SK-N-SH (cell line): ENCODE measurements at regions not wholly inside any gene's neighbourhood (a gene's known extent, or its start where the extent isn't known, plus 50 kb on each side); places are given as distances from the start of the nearest gene placed in this dataset.

Experiments
- CTCF ChIA-PET: fragments of 300-600, 350-600 bp; formaldehyde crosslinking; extraction: SDS; loops from one replicate; lab custom pipeline; 2021; lab: Yijun Ruan, JAX
- POLR2A ChIA-PET: fragments of 350-600 bp; sonication (Branson Sonifier 250); formaldehyde crosslinking; extraction: SDS; loops from one replicate; lab custom pipeline; 2020; ENCODE audit warnings: antibody characterized with exemption, inconsistent platforms; lab: Yijun Ruan, JAX
- DNase-seq: peaks from one replicate; pipeline ENCODE4 v3.0.0; 2012
- H2AFZ ChIP-seq: fragments of 200-600 bp; sonication (generic); 2 replicates; pipeline ENCODE4 v1.8.1; 2016; ENCODE audit warnings: antibody characterized with exemption, mild to moderate bottlenecking, low read depth
- H3F3A ChIP-seq: fragments of 200-600 bp; sonication (generic); replicated peaks from 2 replicates; pipeline ENCODE3; 2016; ENCODE audit warnings: antibody characterized with exemption, mild to moderate bottlenecking; ENCODE audit not compliant: insufficient read depth
- H3K27ac ChIP-seq, 2 experiments: fragments of 200-500 bp in 1 of 2; fragments of 200-600 bp in 1 of 2; sonication (Bioruptor generic) in 1 of 2; sonication (generic), shearing (Covaris generic) in 1 of 2; 2 replicates each; pipeline versions ENCODE4 v1.5.1 to v1.6.1; 2014 to 2016; ENCODE audit warnings: low read depth in 2 of 2, inconsistent platforms in 1 of 2, low read length in 1 of 2, mild to moderate bottlenecking in 1 of 2, mixed read lengths in 1 of 2
- H3K27me3 ChIP-seq: fragments of 200-600 bp; sonication (generic), shearing (Covaris generic); 2 replicates; pipeline ENCODE4 v1.6.1; 2016; ENCODE audit warnings: mixed run types; ENCODE audit not compliant: insufficient read depth
- H3K36me3 ChIP-seq, 2 experiments: fragments of 200-500 bp in 1 of 2; fragments of 200-600 bp in 1 of 2; sonication (Bioruptor generic) in 1 of 2; sonication (generic) in 1 of 2; replicated peaks in 1 of 2; 2 replicates each; pipeline versions ENCODE3 to v1.5.1; 2014 to 2016; ENCODE audit warnings: low read length in 1 of 2, mild to moderate bottlenecking in 1 of 2; ENCODE audit not compliant: insufficient read depth in 2 of 2, control insufficient read depth in 1 of 2
- H3K4me1 ChIP-seq, 2 experiments: fragments of 200-500 bp in 1 of 2; fragments of 200-600 bp in 1 of 2; sonication (Bioruptor generic) in 1 of 2; sonication (generic), shearing (Covaris generic) in 1 of 2; 2 replicates each; pipeline versions ENCODE4 v1.5.1 to v1.6.1; 2014 to 2016; ENCODE audit warnings: low read depth in 1 of 2, low read length in 1 of 2, mixed run types in 1 of 2; ENCODE audit not compliant: insufficient read depth in 2 of 2, control insufficient read depth in 1 of 2
- H3K4me2 ChIP-seq: fragments of 200-600 bp; sonication (generic), shearing (Covaris generic); 2 replicates; pipeline ENCODE4 v1.6.1; 2017; ENCODE audit warnings: mixed run types
- H3K4me3 ChIP-seq, 2 experiments: fragments of 200-500 bp in 1 of 2; fragments of 200-600 bp in 1 of 2; sonication (Bioruptor generic) in 1 of 2; sonication (generic), shearing (Covaris generic) in 1 of 2; 2 replicates each; pipeline versions ENCODE4 v1.5.1 to v1.8.1; 2014 to 2016; ENCODE audit warnings: low read depth in 2 of 2, inconsistent platforms in 1 of 2, low read length in 1 of 2, mild to moderate bottlenecking in 1 of 2, mixed read lengths in 1 of 2, moderate library complexity in 1 of 2
- H3K79me2 ChIP-seq: fragments of 200-600 bp; sonication (generic); 2 replicates; pipeline ENCODE4 v1.8.1; 2017; ENCODE audit warnings: mild to moderate bottlenecking; ENCODE audit not compliant: insufficient read depth
- H3K9ac ChIP-seq: fragments of 200-600 bp; sonication (generic); 2 replicates; pipeline ENCODE4 v1.6.1; 2017; ENCODE audit warnings: mixed run types
- H3K9me2 ChIP-seq: fragments of 200-600 bp; sonication (generic); 2 replicates; pipeline ENCODE4 v1.6.1; 2017; ENCODE audit warnings: mixed run types
- H3K9me3 ChIP-seq: fragments of 200-600 bp; sonication (generic); 2 replicates; pipeline ENCODE4 v1.6.1; 2017; ENCODE audit warnings: mixed run types, mild to moderate bottlenecking, moderate library complexity
- H4K20me1 ChIP-seq: fragments of 200-600 bp; sonication (generic); 2 replicates; pipeline ENCODE4 v1.6.1; 2017; ENCODE audit warnings: mild to moderate bottlenecking, mixed run types; ENCODE audit not compliant: insufficient read depth
- EP300 ChIP-seq, 2 experiments: IDR thresholded peaks; 2 replicates each; pipeline versions ENCODE4 v1.4.0 to v1.6.1; 2012; ENCODE audit warnings: borderline replicate concordance in 1 of 2, low read depth in 1 of 2, low read length in 1 of 2
- FOSL2 ChIP-seq: IDR thresholded peaks from 2 replicates; pipeline ENCODE4 v1.4.0; 2012; ENCODE audit warnings: low read depth, mild to moderate bottlenecking, moderate library complexity, borderline replicate concordance
- FOXJ3 ChIP-seq: sonication (generic); formaldehyde crosslinking; IDR thresholded peaks from 2 replicates; pipeline ENCODE4 v1.5.1; 2020; ENCODE audit warnings: mild to moderate bottlenecking, missing genetic modification reagents
- GATA2 ChIP-seq: sonication (generic); formaldehyde crosslinking; IDR thresholded peaks from 2 replicates; pipeline ENCODE4 v1.5.0; 2020; ENCODE audit warnings: mild to moderate bottlenecking, missing genetic modification reagents
- JUND ChIP-seq: IDR thresholded peaks from 2 replicates; pipeline ENCODE4 v1.4.0; 2012
- MEF2A ChIP-seq: IDR thresholded peaks from 2 replicates; pipeline ENCODE4 v1.4.0; 2012; ENCODE audit warnings: low read depth, borderline replicate concordance
- MXI1 ChIP-seq: IDR thresholded peaks from 2 replicates; pipeline ENCODE4 v1.6.1; 2012; ENCODE audit warnings: mild to moderate bottlenecking, low read depth, low read length, improper control_type of control experiment
- NFIC ChIP-seq: IDR thresholded peaks from 2 replicates; pipeline ENCODE4 v1.4.0; 2012; ENCODE audit warnings: borderline replicate concordance
- POLR2AphosphoS5 ChIP-seq: IDR thresholded peaks from 2 replicates; pipeline ENCODE4 v1.6.1; 2012; ENCODE audit warnings: low read depth, low read length
- RCOR1 ChIP-seq: fragments of 150-350 bp; IDR thresholded peaks from 2 replicates; pipeline ENCODE4 v1.6.1; 2017; ENCODE audit warnings: antibody characterized with exemption, low read length
- RFX5 ChIP-seq: IDR thresholded peaks from 2 replicates; pipeline ENCODE4 v1.6.1; 2012; ENCODE audit warnings: mild to moderate bottlenecking, improper control_type of control experiment, low read length
- SIN3A ChIP-seq: IDR thresholded peaks from 2 replicates; pipeline ENCODE4 v1.6.1; 2012; ENCODE audit warnings: low read depth, mild to moderate bottlenecking, low read length, moderate library complexity, borderline replicate concordance
- TAF1 ChIP-seq: IDR thresholded peaks from 2 replicates; pipeline ENCODE4 v1.6.1; 2012; ENCODE audit warnings: low read depth, mild to moderate bottlenecking, low read length, moderate library complexity, borderline replicate concordance
- TCF12 ChIP-seq: IDR thresholded peaks from 2 replicates; pipeline ENCODE4 v1.4.0; 2012
- TEAD4 ChIP-seq: IDR thresholded peaks from 2 replicates; pipeline ENCODE4 v1.4.0; 2012; ENCODE audit warnings: mild to moderate bottlenecking, borderline replicate concordance; ENCODE audit not compliant: insufficient read depth
- YY1 ChIP-seq: IDR thresholded peaks from 2 replicates; pipeline ENCODE4 v1.4.0; 2012; ENCODE audit warnings: low read depth, mild to moderate bottlenecking
- WGBS: methylation state at CpG from one replicate; pipeline ENCODE4 v1.1.6; 2017; ENCODE audit warnings: low lambda C conversion rate; 5-methylcytosine and 5-hydroxymethylcytosine counted together
- TF ChIP-seq, protein P1 (sequence below): IDR thresholded peaks from 2 replicates; pipeline ENCODE4 v1.4.0; 2012; ENCODE audit warnings: low read depth
- TF ChIP-seq, protein P2 (sequence below): fragments of 150-350 bp; IDR thresholded peaks from 2 replicates; pipeline ENCODE4 v1.6.1; 2017; ENCODE audit warnings: antibody characterized with exemption, low read length, low read depth, borderline replicate concordance
- TF ChIP-seq, protein P3 (sequence below): IDR thresholded peaks from 2 replicates; pipeline ENCODE4 v1.4.0; 2012; ENCODE audit warnings: low read depth, borderline replicate concordance
- TF ChIP-seq, protein P4 (sequence below): fragments of 150-350 bp; IDR thresholded peaks from 2 replicates; pipeline ENCODE4 v1.6.1; 2016; ENCODE audit warnings: mild to moderate bottlenecking, low read depth, low read length
- TF ChIP-seq, protein P5 (sequence below): IDR thresholded peaks from 2 replicates; pipeline ENCODE4 v1.6.1; 2012; ENCODE audit warnings: mild to moderate bottlenecking, low read depth, low read length, moderate library complexity

DNA sequence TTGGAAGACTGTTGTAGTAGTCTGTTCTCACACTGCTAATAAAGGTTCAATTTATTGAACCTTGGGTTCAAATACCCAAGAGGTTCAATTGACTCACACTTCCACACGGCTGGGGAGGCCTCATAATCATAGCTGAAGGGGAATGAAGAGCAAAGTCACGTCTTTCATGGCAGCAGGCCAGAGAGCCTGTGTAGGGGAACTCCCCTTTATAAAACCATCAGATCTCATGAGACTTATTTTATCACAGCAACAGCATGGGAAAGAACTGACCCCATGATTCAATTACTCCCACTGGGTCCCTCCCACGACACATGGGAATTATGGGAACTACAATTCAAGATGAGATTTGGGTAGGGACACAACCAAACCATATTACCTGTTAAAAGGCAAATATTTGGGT lies 268.2 kb downstream of the TMEM167A start:
- Histone ChIP-seq H3K79me2 (no peaks in the 10 kb centered on the region), H3K9me3 (no peaks in the 10 kb centered on the region), H3K4me2 (no peak overlapping the region), H3K27ac (no peak overlapping the region), H2AFZ (no peak overlapping the region), H3K9me2 (no peaks in the 10 kb centered on the region), H3F3A (no peaks in the 10 kb centered on the region), H3K4me3 (no peak overlapping the region), H3K9ac (no peak overlapping the region), H3K27me3 (no peaks in the 10 kb centered on the region), H4K20me1 (no peaks in the 10 kb centered on the region), H3K4me1 (no peaks in the 10 kb centered on the region), H3K36me3 (no peaks in the 10 kb centered on the region)
- no peak for DNase-seq
- ChIA-PET POLR2A (no interaction called here), CTCF (no interaction called here)
- WGBS = 38% methylated on average over 3 of the region's 3 CpGs
- TF ChIP-seq, protein P1, sequence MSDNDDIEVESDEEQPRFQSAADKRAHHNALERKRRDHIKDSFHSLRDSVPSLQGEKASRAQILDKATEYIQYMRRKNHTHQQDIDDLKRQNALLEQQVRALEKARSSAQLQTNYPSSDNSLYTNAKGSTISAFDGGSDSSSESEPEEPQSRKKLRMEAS = no peak
- no peak for TF ChIP-seq NFIC
- TF ChIP-seq FOXJ3 (CRISPR knock-in tag) = no peak
- TF ChIP-seq YY1 = no peak
- TF ChIP-seq TEAD4 = no peak
- TF ChIP-seq RCOR1 = no peak
- TF ChIP-seq MXI1 = no peak
- TF ChIP-seq, protein P2, sequence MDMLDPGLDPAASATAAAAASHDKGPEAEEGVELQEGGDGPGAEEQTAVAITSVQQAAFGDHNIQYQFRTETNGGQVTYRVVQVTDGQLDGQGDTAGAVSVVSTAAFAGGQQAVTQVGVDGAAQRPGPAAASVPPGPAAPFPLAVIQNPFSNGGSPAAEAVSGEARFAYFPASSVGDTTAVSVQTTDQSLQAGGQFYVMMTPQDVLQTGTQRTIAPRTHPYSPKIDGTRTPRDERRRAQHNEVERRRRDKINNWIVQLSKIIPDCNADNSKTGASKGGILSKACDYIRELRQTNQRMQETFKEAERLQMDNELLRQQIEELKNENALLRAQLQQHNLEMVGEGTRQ = no peak
- no peak for TF ChIP-seq RFX5
- no peak for TF ChIP-seq SIN3A
- TF ChIP-seq, protein P3, sequence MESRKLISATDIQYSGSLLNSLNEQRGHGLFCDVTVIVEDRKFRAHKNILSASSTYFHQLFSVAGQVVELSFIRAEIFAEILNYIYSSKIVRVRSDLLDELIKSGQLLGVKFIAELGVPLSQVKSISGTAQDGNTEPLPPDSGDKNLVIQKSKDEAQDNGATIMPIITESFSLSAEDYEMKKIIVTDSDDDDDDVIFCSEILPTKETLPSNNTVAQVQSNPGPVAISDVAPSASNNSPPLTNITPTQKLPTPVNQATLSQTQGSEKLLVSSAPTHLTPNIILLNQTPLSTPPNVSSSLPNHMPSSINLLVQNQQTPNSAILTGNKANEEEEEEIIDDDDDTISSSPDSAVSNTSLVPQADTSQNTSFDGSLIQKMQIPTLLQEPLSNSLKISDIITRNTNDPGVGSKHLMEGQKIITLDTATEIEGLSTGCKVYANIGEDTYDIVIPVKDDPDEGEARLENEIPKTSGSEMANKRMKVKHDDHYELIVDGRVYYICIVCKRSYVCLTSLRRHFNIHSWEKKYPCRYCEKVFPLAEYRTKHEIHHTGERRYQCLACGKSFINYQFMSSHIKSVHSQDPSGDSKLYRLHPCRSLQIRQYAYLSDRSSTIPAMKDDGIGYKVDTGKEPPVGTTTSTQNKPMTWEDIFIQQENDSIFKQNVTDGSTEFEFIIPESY = no peak
- no peak for TF ChIP-seq TAF1
- no peak for TF ChIP-seq POLR2AphosphoS5
- TF ChIP-seq, protein P4, sequence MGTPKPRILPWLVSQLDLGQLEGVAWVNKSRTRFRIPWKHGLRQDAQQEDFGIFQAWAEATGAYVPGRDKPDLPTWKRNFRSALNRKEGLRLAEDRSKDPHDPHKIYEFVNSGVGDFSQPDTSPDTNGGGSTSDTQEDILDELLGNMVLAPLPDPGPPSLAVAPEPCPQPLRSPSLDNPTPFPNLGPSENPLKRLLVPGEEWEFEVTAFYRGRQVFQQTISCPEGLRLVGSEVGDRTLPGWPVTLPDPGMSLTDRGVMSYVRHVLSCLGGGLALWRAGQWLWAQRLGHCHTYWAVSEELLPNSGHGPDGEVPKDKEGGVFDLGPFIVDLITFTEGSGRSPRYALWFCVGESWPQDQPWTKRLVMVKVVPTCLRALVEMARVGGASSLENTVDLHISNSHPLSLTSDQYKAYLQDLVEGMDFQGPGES = no peak

DNA sequence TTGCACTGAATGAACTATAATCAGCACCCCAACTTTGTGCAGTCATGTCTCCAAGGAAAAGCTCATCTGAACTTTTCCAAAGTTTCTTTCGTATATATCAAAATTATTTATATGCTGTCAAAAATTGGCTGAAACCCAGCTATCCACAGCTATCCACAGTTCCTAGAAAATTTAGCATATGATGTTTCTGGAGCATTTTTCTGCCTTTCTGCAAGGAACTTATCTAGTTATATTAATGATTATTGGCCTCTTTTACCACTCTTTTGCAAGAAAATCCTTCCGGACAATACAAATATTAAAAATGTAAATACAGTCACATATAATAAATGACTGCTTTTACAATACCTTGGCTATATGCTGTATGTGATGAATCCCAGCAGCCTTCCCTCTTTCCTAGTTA lies 270.2 kb downstream of the TMEM167A start:
- DNase-seq = no peak
- H3K9ac ChIP-seq = no peak overlapping the region
- no peaks in the 10 kb centered on the region for H3K9me3 ChIP-seq
- H3K4me2 ChIP-seq = no peak overlapping the region
- CTCF ChIA-PET = no interaction called here
- H3K4me1 ChIP-seq = no peaks in the 10 kb centered on the region
- H2AFZ ChIP-seq = no peak overlapping the region
- H4K20me1 ChIP-seq = no peaks in the 10 kb centered on the region
- no peak overlapping the region for H3K4me3 ChIP-seq
- H3K27me3 ChIP-seq = no peaks in the 10 kb centered on the region
- H3K27ac ChIP-seq = no peak overlapping the region
- POLR2A ChIA-PET = no interaction called here
- H3K9me2 ChIP-seq = no peaks in the 10 kb centered on the region
- no peaks in the 10 kb centered on the region for H3K36me3 ChIP-seq
- WGBS = 92% methylated on average over 2 of the region's 2 CpGs
- H3F3A ChIP-seq = no peaks in the 10 kb centered on the region
- H3K79me2 ChIP-seq = no peaks in the 10 kb centered on the region
- no peak for TF ChIP-seq MXI1
- no peak for TF ChIP-seq JUND
- no peak for TF ChIP-seq RFX5
- no peak for TF ChIP-seq FOSL2
- TF ChIP-seq TCF12 = no peak
- TF ChIP-seq, protein P2 = no peak
- no peak for TF ChIP-seq MEF2A
- no peak for TF ChIP-seq EP300 (IDR thresholded peaks at IDR 0.05; ENCODE audit: borderline replicate concordance in 1 of 2, low read depth in 1 of 2, low read length in 1 of 2)
- TF ChIP-seq, protein P5, sequence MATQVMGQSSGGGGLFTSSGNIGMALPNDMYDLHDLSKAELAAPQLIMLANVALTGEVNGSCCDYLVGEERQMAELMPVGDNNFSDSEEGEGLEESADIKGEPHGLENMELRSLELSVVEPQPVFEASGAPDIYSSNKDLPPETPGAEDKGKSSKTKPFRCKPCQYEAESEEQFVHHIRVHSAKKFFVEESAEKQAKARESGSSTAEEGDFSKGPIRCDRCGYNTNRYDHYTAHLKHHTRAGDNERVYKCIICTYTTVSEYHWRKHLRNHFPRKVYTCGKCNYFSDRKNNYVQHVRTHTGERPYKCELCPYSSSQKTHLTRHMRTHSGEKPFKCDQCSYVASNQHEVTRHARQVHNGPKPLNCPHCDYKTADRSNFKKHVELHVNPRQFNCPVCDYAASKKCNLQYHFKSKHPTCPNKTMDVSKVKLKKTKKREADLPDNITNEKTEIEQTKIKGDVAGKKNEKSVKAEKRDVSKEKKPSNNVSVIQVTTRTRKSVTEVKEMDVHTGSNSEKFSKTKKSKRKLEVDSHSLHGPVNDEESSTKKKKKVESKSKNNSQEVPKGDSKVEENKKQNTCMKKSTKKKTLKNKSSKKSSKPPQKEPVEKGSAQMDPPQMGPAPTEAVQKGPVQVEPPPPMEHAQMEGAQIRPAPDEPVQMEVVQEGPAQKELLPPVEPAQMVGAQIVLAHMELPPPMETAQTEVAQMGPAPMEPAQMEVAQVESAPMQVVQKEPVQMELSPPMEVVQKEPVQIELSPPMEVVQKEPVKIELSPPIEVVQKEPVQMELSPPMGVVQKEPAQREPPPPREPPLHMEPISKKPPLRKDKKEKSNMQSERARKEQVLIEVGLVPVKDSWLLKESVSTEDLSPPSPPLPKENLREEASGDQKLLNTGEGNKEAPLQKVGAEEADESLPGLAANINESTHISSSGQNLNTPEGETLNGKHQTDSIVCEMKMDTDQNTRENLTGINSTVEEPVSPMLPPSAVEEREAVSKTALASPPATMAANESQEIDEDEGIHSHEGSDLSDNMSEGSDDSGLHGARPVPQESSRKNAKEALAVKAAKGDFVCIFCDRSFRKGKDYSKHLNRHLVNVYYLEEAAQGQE = no peak
- TF ChIP-seq GATA2 = no peak
